HTR-8/SVneo (cell line): ENCODE measurements at regions not wholly inside any gene's neighbourhood (a gene's known extent, or its start where the extent isn't known, plus 50 kb on each side); places are given as distances from the start of the nearest gene placed in this dataset.

ENCODE experiments used
- DNase-seq: peaks from one replicate; pipeline ENCODE4 v3.0.0; 2011; ENCODE audit warnings: low spot score, mixed read lengths; ENCODE audit not compliant: insufficient read length
- FAIRE-seq: peaks from 2 replicates; lab custom pipeline; 2011; peaks lifted over from hg19 to GRCh38; lab: Jason Lieb, UNC

DNA sequence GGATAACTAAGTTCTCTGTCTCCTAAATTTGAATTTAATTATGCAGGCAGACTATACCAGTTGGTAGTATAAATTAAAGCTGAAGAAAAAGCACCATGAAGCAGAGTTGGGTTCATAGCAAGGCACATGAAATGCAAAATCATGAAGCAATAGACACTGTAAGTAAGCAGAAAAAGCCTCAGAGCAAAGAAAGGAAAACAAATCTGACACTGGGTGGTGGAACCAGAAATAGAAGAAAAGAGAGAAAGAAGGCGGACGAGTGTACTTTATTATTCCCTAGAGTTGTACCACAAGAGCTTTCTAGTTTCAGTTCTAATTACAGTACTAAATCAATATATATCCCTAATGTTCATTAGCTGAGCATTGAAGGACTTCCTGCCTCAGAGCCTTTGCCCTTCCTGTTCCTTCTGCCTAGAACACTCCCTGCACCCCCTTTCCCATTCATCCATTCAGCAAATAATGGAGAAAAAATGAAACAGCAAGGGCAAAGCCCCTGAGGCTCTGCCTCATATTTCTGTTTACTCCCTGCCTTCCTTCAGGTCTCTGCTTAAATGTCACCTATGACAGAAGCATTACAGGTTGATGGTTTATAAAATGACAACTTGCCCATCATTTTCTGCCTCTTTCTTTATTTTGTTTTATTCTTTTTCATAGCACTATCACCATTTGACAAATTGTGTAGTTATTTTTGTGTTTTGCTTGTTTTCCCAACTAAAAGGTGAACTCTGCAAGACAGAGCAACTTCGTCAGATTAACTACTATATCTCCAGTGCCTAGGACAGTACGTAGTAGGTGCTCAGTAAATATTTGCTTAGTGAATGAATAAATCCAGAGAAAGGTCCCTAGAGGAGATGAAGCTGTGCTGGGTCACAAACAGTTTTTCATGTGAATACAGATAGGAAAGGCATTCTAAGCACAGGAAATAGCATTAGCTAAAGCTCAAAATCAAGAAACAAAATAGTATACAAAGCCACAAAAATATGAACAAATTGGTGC is 154.0 kb upstream of the RASGEF1B start:
- FAIRE-seq, result no peak
- DNase-seq, result no peak

DNA sequence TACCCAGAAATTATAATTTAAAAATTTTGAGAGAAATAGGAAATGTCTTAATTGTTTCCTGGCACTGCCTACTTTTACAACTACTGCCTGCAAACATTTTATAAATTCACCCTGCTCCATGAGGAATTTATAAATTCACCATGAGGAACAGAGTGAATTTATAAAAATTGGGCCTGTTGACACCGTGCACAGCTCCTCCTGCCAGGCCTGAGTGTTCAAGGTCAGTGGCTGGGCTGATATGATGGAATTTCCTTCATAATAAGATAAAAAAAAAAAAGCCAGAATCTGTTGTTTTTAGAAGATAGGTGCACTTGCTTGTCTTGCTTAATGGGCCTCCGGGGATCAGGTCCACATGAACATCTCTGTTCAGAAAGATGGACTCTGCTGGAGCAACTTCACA is 151.7 kb upstream of the RASGEF1B start:
- DNase-seq (no peak), FAIRE-seq (no peak)

DNA sequence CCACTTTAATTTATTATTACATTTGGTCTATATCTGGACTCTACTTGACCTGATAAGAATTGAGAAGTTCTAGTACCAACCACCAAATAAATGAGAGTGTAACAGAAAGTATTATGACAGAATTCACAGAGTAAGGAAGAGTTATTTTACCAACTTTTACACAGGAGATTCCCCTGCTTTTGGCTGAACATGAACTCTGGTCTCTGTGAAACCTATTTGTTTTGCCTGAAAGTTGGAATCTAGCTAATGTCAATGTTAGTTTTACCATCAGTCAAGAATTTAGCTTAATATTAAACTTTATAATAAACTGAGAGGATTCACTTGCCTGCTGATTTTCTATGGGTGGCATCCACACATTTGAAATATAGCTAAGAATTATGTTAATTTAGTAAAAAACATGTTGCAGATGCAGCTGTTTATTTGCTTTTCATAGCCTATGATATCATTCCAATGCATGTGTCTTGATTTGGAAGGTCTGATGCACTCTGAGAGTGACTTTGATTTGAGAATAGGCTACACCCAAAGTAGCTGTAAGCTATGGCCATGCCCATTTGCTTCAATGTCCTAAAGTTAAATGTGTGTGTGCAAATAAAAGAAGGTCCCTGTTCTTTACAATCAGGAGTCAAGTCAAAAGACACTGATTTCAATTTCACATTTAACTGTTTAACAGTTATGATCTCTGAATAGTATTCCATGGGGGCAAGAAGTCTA is 150.9 kb upstream of the RASGEF1B start:
- DNase-seq, result no peak
- FAIRE-seq, result no peak

DNA sequence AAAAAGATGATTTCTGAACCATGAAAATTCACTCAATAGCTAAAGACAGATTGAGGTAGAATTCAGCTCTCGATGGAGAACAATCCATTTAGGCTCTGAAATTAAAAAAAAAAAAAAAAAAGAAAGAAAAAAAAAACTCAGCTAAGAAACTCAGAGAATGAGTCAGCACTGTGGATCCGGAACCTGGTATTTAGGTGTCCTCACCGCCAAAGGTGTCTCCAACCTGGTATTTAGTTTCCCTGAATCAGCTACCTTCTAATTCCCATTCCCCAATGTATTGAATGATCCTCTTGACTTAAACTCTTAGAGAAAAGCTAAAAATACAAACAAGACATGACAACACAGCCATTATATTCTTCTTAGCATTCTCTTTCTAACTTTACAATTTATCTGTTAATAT is 150.3 kb upstream of the RASGEF1B start:
- FAIRE-seq (no peak), DNase-seq (no peak)

DNA sequence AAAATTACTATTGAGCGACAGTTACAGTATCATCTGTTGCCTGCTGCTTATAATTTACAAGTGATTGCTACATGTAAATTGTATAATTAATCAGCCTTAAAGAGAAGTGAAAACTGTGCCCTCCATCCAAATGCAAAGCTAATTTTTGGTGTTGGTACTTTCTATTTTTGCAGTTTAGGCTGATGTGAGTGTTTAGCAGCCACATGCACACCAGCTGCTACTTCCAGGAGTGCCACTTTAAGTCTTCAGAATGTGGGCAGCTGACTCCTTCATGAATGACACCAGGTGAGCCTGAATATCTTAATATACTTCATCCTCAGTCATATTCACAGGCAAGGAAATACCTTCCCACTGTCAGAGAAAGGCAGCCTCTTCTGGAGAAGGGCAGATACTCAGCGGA is 149.8 kb upstream of the RASGEF1B start:
- FAIRE-seq (no peak), DNase-seq (no peak)

DNA sequence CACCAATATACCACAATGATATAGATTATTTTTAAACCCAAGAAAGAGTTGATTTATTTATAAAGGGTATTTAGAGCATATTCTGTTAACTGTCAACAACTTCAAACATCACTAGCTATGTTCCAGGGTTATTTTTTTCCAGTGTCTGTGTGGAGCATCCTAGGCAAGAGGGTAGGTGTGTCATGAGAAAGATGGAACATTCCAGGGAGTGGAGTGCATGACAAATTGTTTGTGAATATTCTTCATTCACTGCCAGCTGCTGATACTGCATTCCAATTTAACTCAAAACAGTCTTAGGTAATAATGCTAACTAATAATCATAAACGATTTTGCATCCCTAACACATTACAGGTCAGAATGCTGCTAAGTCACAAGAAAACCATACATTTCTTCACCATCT is 148.7 kb upstream of the RASGEF1B start:
- FAIRE-seq, result no peak
- no peak for DNase-seq

DNA sequence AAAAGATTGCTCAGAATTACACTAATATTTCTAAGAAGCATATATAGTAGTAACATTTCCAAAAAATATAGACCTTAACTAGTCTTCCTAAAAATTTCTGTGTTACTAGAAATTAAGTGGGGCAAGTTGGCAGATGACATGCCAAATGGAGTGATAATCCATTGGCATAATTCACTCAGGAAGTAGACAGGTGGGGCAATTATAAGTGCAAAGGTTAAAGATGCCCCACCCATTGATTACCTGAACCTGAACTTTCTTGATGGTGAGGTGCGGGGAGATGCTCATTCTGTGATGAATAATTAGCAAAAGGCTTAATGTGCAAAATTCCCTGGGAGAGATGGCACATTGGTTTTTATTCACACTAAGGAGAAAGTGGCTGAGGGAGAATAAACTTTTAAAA is 145.8 kb upstream of the RASGEF1B start:
- DNase-seq, result no peak
- no peak for FAIRE-seq

DNA sequence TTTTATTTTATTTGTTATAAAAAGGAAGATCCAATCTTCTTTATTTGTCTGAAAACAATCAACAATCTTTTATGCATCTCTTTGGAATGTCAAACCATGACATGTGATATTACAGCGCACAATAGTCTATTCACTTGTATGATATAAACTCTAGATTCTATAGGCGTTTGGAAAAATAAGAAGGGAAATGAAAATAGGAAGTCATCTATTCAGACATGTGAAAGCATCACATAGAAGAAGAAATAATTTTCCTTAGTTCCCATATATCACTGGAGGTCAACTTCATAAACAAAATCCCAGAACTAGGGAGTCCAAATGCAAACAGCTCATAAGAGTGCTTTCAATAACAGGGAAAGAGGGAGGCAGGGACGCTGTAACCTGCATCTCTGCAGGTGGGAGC is 139.5 kb upstream of the RASGEF1B start:
- DNase-seq, result no peak
- FAIRE-seq, result no peak

DNA sequence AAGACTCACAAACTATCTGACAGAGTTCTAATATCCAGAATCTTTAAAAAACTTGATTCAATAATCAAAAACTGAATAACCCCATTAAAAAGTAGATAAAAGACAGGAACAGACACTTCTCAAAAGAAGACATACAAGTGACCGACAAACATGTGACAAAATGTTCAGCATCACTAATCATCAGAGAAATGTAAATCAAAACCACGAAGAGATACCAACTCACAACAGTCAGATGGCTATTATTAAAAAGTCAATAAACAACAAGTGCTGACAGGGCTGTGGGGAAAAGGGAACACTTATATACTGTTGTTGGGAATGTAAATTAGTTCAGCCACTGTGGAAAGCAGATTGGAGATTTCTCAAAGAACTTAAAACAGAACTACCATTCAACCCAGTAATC is 138.1 kb upstream of the RASGEF1B start:
- FAIRE-seq (no peak), DNase-seq (no peak)

DNA sequence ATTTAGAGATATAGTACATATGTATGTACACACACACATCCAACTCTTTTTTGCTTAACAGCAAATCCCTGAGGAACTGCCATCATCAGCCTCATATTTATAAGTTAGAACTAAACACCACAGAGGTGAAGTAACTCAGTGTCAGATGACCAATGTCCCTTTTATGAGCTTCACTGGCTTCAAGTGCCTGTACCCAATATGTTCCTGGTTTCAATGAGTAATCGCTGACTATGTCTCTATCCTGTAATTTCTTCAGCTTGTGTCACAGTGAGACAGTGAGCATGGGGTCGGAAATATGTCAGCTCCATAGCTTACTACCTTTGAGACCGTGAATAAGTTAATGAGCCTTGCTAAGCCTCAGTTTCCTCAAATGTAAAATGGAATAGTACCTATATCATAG is 136.2 kb upstream of the RASGEF1B start:
- FAIRE-seq, result no peak
- no peak for DNase-seq

DNA sequence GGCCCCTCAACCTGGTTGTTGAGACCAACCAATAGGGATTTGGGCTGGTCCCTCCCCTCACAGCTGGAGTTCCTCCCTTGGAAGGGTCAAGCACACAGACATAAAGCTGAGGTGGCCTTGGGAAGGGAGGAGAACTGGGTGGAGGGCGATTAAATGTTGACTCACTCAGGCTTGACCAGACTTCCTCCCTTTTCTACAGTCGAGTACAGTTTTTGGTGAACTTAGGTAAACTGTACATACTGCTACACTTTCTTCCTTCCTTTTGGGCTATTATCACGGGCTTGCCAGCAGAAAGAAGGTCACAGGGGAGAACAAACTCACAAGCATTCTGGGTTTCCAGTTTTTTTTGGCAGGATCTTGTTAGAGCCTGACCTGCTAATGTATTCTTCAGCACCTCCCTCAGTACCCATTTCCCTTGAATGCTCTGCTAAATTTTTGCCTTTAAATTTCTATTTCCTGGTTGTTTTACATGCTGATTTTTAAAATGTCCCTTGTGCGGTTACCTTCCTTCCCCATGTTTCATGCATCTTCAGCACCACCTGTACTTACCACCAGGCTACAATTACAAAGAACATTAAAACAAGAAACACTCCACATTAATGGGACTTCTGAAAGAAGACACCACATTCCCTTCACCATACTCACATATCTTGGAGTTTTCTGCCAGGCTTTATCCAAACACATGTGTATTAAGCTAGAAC is 135.2 kb upstream of the RASGEF1B start:
- FAIRE-seq, result no peak
- DNase-seq, result no peak

DNA sequence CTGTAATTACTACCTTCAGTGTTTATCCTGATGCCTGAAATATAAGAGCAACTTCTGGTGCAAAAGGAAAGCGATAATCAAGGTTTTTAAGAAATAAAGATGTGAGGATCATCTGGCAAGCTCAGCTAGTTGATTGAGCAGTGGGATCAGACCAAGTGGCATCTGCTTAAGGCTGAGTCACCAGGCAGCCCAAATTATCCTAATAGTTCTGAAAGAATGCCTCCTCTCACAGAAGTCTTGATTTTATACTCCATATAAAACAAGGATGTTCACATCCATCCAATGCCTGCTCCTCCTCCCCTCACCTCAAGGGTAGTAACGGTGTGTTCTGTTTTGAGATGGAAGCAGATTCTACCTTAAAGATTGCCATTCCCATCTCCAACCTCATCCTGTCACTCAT is 134.5 kb upstream of the RASGEF1B start:
- DNase-seq, result no peak
- FAIRE-seq, result no peak

DNA sequence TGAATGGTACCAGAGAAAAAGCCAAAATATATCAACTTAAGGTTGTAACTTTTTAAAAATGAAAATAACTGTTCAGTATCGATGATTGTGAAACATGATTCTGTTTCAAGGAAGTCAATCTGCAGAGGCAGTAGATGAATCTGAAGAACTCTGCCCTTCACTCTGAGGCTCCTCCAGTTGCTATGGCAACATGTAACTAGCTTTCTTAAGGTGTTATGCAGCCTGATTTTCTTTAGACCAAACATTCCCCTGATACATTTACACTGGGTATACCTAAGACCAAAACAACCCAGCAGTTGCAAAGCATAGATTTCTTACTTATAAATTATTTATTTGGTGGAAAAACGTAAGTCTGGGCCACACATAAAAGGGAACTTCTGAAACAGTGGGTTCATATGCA is 133.6 kb upstream of the RASGEF1B start:
- FAIRE-seq (no peak), DNase-seq (no peak)

DNA sequence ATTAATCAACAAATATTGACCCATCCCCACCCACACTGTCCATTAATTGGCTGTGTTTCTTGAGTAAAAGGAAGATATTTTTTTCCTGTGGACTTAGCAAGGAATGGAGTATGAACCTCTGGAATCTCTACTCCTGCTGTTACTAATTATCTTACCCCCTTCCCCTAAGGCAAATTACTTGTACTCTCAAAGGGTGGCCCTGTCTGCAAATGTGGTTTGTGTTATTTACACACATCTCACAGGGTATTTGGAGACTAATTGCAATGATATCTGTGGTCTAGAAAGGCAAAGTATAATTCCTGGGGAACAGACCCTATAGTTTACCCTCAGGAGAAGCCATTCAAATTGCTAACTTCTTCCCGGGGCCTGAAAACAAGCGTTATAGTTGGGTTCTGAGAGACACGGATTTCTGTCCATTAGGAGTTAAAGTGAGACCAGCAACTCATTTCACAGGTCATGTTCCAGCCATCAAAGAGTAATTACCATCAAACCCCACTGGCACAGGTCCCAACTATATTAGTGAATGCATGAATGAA is 133.0 kb upstream of the RASGEF1B start:
- FAIRE-seq (no peak), DNase-seq (no peak)

DNA sequence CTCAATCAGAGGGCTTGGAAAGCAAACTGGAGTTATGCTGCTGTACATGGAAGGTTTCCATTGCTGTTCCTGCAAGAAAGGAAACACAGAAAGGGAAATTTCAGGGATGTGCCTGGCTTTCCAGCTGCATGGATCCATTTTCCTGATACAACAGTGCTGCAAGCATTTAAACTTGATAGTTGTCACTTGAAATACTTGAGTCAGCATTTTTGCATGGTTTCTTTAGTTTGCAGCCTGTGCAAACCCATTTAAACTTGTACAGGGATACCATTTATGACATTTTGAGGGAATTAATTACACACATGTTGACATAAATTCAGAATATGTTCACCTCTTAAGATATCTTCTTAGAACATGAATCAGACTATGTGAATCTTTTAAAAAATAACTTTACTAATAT is 131.1 kb upstream of the RASGEF1B start:
- DNase-seq (no peak), FAIRE-seq (no peak)

DNA sequence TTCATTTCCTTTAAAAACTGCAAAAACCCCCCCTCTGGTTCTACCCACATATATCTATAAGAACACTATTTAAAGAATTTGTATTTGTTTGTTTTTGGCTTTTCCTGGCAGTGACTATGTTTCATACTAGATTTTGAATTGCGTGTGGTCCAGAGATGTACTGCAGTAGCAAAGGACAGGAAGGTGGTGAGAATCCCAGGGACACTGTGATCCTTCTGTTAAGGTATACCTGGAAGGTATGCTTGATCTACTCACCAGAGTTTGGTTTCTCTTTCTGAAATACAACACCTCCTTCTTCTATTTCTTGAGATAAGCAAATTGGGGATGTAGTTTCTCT is 129.6 kb upstream of the RASGEF1B start:
- FAIRE-seq (no peak), DNase-seq (no peak)

DNA sequence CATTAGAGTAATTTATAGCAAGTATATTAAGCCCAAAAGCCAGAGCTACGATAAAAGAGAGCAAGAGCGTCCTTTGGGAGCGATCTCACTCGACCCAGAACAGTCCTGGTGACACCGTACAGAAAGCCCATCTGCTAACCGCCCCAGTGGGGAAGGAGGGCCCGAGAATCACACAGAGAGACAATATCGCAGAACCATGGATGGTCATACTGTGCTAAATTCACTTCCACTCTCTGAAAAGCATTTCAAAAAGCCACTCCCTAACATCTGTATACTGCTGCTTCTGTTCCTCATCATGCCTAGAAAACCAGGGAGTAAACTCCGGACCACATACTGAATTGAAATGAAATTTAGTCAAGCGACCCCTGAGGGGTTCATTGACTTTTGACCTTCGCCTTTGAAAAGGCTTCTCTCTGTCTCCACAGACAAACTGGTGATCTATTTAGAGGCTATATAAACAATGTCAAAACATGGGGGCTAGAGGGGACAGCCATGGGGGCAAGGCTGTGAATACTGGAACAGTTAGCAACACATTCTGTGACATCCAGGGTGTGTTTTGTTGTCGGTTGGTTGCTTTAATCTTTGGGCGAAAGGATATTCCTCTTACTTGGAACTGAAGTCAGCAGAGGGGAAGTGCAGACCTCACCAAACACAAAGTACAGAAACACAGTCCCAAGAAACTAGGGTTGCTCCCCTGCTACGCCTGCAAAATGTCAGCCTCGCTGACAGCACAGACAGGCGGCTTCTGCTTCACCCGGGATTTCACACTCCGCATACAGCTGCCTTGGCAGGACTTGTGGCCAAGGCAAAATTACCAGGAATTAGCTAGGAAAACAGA is 129.0 kb upstream of the RASGEF1B start:
- DNase-seq (no peak), FAIRE-seq (no peak)

DNA sequence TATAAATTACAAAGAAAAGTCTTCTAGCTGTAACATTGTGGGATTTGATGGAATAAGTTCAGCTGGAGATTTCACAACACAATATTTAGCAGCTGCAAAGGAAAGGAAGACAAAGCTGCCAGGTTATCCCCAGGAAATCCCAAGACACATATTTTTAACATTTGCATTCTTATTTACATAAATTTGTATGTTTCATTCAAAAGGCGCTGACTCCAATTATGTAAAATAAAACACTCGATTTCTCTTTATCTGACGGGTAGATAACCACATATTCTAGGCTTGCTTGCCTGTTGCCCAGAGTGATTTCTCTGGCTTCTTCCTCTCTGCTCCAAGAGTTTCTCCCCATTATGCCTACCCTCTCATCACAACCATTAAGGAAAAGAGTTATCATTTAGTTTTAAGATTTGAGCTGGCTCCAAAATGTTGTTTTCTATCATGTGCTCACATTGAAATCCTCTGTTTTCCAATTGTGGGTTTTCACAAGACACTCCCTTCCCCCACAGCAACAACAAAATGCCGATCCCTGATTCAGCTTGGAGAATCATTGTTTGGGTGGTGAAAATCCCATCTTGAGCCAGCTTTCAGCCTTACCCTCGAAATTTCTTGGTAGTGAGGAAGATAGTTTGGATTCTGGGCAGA is 128.2 kb upstream of the RASGEF1B start:
- no peak for FAIRE-seq
- no peak for DNase-seq

DNA sequence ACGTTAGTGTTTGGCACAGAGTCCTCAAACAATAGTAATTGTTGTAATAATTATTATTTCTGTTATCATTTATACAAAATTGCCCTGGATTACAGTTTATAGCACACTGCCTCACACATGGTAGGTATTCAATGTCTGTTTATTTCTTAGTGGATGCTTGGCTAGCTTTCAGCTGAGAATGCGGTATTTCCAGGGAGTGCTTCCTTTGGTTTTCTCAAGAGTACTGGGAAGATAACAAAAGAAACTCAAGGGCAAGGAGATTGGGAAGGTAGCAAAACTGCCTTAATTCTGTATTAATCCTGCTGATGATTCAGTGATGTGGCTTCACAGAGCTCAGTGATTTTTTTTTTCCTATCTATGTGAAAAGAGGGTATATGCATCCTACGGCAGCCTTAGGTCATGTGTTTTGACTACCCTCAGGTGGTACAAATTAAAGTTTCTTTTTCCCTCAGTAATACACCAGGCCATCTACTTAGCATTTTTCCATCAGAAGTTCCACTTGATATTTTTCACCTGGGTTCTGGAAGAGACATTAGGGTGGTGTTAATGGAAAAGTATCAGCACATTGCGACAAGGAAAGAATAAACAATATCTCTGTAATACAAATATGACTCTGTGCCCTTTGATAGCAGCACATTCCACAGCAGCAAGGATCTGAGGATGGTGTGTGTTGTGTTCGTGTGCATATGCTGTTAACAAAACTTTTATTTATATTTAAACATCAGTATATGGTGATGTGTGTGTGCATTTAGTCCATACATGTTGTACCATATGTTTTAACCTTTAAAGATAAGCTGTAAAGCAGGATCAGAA is 124.3 kb upstream of the RASGEF1B start:
- no peak for FAIRE-seq
- DNase-seq, result no peak
